HFF-Myc (cell line): ENCODE measurements at regions not wholly inside any gene's neighbourhood (a gene's known extent, or its start where the extent isn't known, plus 50 kb on each side); places are given as distances from the start of the nearest gene placed in this dataset.

ENCODE experiments used
- DNase-seq: peaks from one replicate; pipeline ENCODE4 v3.0.0-alpha.2; 2011; ENCODE audit warnings: low read depth; ENCODE audit errors: extremely low read depth
- H3K4me3 ChIP-seq: replicated peaks from 2 replicates; pipeline ENCODE4 v1.5.1; 2011; ENCODE audit warnings: low read depth, mild to moderate bottlenecking, control low read depth, low read length
- TF ChIP-seq, protein P1 (sequence below): IDR thresholded peaks from 2 replicates; pipeline ENCODE4 v1.5.1; 2012; ENCODE audit warnings: mild to moderate bottlenecking, low read depth, low read length, control low read depth; ENCODE audit errors: missing control alignments

DNA sequence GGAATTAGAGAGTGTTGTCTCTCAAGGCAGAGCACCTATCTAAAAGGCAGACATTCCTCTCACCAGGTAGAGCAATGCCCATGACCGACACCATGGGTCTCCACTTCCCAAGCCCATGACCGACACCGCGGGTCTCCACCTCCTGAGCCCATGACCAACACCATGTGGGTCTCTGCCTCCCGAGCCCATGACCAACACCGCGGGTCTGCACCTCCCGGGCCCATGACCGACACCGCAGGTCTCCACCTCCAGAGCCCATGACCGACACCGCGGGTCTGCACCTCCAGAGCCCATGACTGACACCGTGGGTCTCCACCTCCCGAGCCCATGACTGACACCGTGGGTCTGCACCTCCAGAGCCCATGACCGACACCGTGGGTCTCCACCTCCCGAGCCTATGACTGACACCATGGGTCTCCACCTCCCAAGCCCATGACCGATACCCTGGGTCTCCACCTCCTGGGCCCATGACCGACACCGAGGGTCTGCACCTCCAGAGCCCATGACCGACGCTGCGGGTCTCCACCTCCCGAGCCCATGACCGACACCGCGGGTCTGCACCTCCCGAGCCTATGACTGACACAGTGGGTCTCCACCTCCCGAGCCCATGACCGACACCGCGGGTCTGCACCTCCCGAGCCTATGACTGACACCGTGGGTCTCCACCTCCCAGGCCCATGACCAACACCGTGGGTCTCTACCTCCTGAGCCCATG lies 262.4 kb upstream of the SALL3 start:
- DNase-seq = no peak
- TF ChIP-seq, protein P1, sequence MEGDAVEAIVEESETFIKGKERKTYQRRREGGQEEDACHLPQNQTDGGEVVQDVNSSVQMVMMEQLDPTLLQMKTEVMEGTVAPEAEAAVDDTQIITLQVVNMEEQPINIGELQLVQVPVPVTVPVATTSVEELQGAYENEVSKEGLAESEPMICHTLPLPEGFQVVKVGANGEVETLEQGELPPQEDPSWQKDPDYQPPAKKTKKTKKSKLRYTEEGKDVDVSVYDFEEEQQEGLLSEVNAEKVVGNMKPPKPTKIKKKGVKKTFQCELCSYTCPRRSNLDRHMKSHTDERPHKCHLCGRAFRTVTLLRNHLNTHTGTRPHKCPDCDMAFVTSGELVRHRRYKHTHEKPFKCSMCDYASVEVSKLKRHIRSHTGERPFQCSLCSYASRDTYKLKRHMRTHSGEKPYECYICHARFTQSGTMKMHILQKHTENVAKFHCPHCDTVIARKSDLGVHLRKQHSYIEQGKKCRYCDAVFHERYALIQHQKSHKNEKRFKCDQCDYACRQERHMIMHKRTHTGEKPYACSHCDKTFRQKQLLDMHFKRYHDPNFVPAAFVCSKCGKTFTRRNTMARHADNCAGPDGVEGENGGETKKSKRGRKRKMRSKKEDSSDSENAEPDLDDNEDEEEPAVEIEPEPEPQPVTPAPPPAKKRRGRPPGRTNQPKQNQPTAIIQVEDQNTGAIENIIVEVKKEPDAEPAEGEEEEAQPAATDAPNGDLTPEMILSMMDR = no peak

DNA sequence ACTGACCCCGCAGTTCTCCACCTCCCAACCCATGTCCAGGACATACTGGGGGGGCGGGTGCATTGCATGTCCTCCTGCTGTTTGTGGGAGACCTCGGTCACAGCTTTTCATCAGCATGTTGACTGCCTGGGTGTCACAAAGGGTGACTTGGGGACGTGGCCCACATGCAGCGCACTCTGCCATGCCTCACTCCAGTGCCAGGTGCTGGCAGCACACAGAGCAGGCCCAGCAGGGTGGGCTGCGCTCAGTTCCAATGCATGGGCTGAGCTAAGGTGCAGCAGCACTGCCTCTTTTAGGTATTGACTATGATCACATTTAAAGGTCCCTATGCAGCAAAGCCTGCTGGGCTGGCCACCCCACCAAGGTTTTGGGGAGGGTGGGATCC lies 261.9 kb upstream of the SALL3 start:
- DNase-seq = no peak
- TF ChIP-seq, protein P1 = no peak
- H3K4me3 ChIP-seq = no peak overlapping the region

More for the DNA sequence above, 262.4 kb upstream of the SALL3 start:
- H3K4me3 ChIP-seq = no peak overlapping the region

DNA sequence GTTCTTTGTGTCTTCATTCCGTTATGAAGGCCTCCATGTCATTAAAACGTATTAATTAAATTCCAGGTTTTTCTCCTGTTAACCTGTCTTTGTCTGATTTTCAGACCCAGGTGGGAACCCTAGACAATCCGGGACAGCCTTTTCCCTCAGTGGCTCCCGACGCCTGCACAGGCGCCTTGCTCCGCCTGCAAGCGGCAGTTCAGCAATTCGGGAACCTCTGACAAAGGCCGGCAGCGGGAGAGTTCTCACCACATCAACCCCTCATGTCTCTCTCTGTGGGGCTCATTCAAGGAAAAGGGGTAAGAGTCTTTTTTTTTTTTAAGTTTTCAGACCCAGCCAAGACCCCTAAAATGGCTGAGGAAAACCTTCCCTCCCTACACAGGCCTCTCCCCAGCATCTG lies 259.8 kb upstream of the SALL3 start:
- TF ChIP-seq, protein P1 = no peak
- DNase-seq = no peak
- H3K4me3 ChIP-seq = no peak overlapping the region

DNA sequence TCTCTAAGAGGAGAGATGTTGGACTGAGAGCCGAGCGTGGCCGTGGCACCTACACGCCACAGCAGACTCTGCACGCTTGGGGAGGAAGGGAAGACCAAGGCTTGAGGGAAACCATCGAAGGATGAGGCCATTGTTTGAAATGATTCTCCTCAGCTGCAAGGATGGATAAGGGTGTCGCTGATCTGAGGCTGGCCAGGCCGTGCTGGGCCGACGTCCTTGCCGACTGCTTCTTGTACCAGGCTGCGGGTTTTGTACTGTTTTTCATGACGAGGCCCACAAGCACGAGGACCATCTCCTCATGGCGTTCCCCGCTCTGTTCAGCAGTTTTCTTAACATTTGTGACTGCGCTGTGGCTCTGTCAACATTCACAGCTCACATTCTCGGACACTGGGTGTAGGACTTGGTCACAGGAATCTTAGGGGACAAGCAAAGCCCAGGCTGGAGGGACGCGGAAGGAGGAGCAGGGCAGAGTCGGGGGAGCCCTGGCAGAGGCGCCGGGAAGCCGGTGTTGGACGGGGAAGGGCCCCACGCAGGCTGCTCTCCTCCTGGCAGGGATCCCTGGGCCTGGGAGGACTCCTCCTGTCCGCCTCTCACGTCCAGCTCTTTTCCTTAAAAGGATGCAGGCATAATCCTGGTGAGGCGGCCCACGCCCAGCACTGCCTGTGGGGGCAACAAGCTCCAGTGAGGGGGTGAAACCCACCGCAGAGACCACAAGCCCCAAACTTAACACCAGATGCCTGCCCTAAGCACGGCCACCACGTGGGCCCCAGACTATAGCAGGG lies 259.0 kb upstream of the SALL3 start:
- no peak for DNase-seq
- TF ChIP-seq, protein P1 = no peak
- no peak overlapping the region for H3K4me3 ChIP-seq

DNA sequence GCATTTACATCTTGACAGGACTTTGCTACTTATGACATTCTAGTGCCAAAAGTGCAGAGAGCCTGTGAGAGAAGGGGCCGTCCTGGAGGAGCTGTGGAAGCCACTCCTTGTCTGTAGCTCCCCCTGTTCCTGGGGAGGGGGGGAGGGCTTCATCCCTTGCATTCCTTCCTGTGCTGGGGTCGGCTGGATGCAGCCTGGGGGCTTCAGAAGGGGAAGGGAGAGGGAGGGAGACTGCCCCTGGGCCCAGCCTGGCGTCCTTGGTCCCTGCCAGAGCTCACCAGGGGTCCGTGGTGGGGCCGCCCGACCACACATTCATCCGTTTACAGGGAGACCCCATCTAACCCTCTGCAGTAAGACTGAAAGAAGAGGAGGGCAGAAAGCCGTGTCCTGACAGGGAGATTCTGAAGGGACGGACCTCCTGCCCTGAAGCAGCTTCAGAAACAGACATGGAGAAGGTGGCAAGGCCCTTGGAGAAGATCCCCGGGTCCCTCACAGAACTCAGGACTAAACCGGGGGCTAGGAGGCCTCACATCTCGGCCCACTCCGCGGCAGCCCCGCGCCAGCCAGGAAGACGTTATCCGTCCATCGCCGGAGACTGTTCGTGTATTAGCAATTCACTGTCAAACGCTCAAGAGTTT lies 258.3 kb upstream of the SALL3 start:
- DNase-seq = no peak
- no peak overlapping the region for H3K4me3 ChIP-seq
- TF ChIP-seq, protein P1 = no peak

DNA sequence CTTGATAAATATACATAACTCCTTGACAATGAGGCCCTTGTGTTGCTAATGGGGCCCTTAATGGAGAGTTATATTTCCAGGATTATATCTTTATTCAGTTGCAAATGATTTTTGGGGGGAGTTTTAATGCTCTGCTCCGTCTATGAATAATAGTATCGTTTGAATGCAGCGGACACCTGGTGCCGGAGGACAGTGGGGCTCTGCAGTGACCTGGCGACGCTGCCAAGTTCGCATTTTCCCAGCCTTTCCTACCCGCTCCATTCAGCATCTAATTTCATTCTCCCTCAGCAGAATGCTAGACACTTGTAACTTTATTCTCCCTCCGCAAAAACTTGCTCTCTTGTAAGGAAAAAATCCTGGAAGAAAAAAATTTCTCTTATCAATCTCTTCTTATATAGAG lies 257.6 kb upstream of the SALL3 start:
- TF ChIP-seq, protein P1 = no peak
- DNase-seq = no peak
- no peak overlapping the region for H3K4me3 ChIP-seq
